ENCODE measurements at regions not wholly inside any gene's neighbourhood (a gene's known extent, or its start where the extent isn't known, plus 50 kb on each side); places are given as distances from the start of the nearest gene placed in this dataset.
"Not testable (repeated sequence)": the region's sequence is repeated elsewhere in the genome, so short reads cannot be mapped to it uniquely, and the experiment has no call there.

DNA sequence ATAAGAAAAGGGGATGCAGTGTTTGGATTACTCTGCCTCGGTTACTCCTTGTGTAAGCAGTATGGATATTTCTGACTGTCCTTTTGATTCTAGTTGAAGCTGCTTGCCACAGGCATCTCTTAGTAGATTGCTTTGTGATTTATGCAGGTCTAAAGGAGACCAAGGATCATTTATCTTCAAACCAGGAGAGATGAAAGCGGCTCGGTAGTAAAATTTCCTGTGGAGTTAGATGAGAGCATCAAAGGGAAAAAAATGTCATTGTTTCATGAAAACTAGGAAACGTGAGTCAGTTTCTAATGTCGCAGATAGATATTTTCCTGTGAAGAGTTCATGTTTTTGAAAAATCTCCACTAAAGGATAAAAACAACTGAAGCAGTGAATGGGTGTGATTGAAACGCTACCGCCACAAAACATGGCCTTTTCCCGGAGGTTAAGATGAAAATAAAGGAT is 254.0 kb upstream of the TBL1XR1 start:
- H3K4me3 ChIP-seq (ENCODE audit: low read length) = no peak overlapping the region
- no peak for DNase-seq (ENCODE audit: low read depth)
- TF ChIP-seq, protein P1, sequence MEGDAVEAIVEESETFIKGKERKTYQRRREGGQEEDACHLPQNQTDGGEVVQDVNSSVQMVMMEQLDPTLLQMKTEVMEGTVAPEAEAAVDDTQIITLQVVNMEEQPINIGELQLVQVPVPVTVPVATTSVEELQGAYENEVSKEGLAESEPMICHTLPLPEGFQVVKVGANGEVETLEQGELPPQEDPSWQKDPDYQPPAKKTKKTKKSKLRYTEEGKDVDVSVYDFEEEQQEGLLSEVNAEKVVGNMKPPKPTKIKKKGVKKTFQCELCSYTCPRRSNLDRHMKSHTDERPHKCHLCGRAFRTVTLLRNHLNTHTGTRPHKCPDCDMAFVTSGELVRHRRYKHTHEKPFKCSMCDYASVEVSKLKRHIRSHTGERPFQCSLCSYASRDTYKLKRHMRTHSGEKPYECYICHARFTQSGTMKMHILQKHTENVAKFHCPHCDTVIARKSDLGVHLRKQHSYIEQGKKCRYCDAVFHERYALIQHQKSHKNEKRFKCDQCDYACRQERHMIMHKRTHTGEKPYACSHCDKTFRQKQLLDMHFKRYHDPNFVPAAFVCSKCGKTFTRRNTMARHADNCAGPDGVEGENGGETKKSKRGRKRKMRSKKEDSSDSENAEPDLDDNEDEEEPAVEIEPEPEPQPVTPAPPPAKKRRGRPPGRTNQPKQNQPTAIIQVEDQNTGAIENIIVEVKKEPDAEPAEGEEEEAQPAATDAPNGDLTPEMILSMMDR (conservative IDR thresholded peaks at IDR 0.05; ENCODE audit: low read depth, low read length) = no peak

DNA sequence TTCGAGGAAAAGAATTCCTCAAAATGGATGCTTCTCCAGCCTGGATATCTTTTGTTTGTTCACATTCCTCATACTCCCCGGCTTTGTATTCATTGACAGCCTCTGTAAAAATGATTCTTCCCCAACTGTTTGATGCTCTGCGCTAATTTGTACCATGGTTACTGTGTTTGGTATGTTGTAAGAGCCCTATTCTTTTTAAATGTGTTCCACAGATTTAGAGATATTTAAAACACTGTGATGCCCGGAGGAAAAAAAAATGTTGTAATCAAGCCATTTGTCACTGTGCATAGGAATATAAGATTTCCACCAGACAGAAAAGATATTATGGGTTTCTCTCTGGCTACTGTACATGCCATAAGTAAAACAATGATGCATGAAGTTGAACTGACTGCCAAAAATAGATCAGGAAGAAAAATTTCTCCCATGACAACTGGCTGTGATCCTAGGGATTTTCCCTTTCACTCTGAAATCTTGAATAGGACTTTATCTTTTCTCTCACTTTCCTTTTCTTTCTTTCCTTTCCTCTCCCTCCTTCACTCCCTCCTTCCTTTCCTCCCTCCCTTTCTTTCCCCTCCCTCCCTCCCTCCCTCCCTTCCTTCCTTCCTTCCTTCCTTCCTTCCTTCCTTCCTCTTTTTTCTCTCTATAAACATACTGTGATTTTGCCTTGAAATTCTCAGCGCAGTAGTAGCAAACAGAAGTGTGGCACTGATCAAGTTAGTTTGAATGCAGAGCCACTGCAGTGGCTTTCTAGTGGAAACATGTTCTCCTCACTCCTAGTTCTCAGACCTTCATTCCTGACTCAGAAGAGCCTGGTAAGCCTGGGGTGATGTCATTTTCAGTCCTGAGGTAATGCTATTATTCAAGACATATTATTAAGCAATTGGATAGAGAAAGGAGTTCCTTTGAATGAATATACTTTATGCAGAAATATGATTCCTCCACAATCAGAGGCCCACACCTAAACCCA is 254.9 kb upstream of the TBL1XR1 start:
- no peak overlapping the region for H3K4me3 ChIP-seq (ENCODE audit: low read length)
- TF ChIP-seq, protein P1 (conservative IDR thresholded peaks at IDR 0.05; ENCODE audit: low read depth, low read length) = no peak
- DNase-seq (ENCODE audit: low read depth) = peak; percentile 74

DNA sequence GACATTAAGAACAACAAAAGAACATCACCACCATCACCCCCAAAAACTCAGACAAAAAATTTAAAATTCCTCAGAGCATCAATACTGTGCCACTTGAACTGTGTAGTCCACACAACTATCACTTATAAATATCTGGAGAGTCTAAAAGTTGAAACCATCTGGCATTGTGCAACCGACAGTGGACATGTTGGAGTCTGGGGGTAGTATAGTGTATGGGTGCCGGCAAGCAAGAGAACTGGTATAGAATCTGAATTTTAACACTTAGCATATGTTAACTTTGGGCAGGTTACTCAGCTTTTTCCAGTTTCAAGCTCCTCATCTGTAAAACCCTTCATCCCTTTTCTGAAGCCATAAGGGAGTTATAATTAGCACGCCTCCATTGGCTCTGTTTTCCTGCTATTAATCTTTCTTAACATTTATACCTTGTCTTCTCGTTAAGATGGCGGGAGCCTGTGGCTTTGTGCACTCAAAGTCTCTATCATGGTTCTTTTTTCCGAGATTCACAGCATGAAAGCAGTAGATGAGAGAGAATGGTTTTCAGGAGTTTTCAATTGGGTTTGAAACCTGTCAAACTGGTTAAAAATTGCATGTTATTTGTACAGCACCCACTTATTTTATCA is 255.7 kb upstream of the TBL1XR1 start:
- TF ChIP-seq, protein P1 (conservative IDR thresholded peaks at IDR 0.05; ENCODE audit: low read depth, low read length) = no peak
- no peak for DNase-seq (ENCODE audit: low read depth)
- no peak overlapping the region for H3K4me3 ChIP-seq (ENCODE audit: low read length)

DNA sequence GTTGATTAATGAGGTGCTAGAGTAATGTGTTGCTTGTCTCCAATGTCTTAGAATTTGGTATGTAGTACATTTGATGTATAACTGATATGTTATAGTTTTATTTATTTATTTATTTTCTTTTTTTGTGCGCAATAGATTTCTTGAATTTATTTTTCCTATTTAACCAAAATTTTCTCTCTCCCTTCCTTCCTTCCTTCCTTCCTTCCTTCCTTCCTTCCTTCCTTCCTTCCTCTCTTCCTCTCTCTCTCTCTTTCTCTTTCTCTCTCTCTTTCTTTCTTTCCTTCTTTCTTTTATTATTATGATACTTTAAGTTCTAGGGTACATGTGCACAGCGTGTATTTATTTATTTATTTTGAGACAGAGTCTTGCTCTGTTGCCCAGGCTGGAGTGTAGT is 256.2 kb upstream of the TBL1XR1 start:
- TF ChIP-seq, protein P1 (conservative IDR thresholded peaks at IDR 0.05; ENCODE audit: low read depth, low read length) = no peak
- no peak for DNase-seq (ENCODE audit: low read depth)
- H3K4me3 ChIP-seq (ENCODE audit: low read length) = no peak overlapping the region

DNA sequence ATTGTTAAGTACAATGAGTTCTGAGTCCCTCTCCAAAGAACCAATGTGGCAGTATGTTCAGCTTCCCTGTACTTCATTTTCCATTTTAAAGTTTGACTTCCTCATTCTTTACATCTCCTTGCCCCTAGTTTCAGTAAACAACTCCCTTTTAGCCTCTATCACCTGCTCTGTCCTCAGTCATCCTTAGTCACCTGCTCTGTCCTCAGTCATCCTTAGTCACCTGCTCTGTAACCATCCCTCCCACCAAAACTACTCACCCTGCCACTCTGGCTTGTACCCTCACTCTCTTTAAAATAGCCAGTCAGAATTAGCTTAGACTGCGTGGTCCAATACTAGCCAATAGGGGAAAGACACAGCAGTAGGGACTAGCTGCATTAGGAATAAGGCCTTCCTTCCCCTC is 259.9 kb upstream of the TBL1XR1 start:
- DNase-seq (ENCODE audit: low read depth); H3K4me3 ChIP-seq (ENCODE audit: low read length): not testable (repeated sequence)

DNA sequence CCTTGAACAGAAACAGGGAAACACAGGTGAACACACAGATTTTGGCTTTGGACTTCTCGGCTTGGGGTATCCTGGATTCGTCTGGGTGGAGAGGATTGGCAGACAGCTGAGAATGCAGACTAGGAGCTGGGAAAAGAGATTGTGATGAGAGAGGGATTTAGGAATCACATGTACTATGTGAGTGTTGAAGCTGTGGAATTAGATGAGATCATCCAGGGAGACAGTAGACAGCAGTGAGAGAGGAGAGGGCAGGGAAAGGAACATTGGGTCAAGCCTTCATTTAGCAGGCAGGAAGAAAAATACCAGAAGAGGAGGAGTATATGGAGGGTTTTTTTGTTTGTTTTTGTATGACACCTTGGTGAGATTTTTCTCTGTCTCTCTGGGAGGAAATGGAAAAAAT is 262.1 kb upstream of the TBL1XR1 start:
- TF ChIP-seq, protein P1 (conservative IDR thresholded peaks at IDR 0.05; ENCODE audit: low read depth, low read length) = no peak
- no peak for DNase-seq (ENCODE audit: low read depth)
- no peak overlapping the region for H3K4me3 ChIP-seq (ENCODE audit: low read length)

DNA sequence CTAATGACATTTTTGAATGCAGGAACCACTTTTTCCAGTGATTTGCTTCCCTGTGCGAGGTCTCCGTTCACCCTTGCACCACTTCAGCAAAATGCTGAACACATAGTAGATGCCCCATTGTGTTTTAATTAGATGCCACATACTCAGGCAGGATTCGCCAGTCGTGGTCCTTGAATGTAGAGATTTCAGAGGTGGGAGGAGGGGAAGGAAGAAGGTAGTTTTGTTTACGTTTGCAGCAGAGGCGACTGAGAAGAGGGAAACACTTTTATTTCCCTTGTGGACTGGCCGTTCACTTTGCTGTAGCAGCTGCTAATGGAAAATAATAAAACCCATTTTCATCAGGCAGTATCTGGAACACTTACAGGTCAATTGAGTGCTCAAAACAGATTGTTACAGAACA is 262.8 kb upstream of the TBL1XR1 start:
- DNase-seq (ENCODE audit: low read depth) = no peak
- H3K4me3 ChIP-seq (ENCODE audit: low read length) = no peak overlapping the region
- TF ChIP-seq, protein P1 (conservative IDR thresholded peaks at IDR 0.05; ENCODE audit: low read depth, low read length) = no peak
